ENCODE measurements at regions not wholly inside any gene's neighbourhood (a gene's known extent, or its start where the extent isn't known, plus 50 kb on each side); places are given as distances from the start of the nearest gene placed in this dataset.

DNA sequence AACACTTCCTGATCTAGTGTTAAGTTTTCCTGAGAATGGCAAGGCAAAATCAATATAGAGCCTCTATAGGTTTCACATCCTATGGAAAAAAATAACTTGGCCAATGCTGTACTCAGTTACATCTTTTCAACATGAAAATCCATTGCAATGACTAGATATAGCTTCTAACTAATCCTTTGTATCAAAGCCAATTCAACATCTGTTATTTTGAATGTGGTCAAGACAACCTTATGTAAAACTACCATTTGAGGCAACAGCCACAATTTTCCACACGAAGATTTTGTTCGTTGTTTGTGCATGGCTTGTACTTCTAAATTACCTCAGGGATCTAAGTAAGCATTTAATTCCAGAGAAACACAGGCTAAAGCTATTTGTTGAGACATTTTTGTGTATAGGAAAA, 637.8 kb upstream of the EYS start:
- CTCF ChIA-PET: no interaction called here
- no peaks in the 10 kb centered on the region for H3K9me3 ChIP-seq (ENCODE audit: control insufficient read depth, insufficient read depth, low read depth, low read length)
- H3K4me3 ChIP-seq (ENCODE audit: low read depth, low read length): no peak overlapping the region
- H3K4me1 ChIP-seq (ENCODE audit: control insufficient read depth, insufficient read depth, low read length): no peaks in the 10 kb centered on the region
- no peaks in the 10 kb centered on the region for H3K36me3 ChIP-seq (ENCODE audit: control insufficient read depth in 2 of 2, insufficient read depth in 1 of 2, low read length in 2 of 2)
- no peak for TF ChIP-seq ZNF202 (tag by site-specific recombination; IDR thresholded peaks at IDR 0.05; ENCODE audit: borderline replicate concordance)
- TF ChIP-seq ZNF362 (tag by site-specific recombination; IDR thresholded peaks at IDR 0.05): no peak
- TF ChIP-seq, protein P1, sequence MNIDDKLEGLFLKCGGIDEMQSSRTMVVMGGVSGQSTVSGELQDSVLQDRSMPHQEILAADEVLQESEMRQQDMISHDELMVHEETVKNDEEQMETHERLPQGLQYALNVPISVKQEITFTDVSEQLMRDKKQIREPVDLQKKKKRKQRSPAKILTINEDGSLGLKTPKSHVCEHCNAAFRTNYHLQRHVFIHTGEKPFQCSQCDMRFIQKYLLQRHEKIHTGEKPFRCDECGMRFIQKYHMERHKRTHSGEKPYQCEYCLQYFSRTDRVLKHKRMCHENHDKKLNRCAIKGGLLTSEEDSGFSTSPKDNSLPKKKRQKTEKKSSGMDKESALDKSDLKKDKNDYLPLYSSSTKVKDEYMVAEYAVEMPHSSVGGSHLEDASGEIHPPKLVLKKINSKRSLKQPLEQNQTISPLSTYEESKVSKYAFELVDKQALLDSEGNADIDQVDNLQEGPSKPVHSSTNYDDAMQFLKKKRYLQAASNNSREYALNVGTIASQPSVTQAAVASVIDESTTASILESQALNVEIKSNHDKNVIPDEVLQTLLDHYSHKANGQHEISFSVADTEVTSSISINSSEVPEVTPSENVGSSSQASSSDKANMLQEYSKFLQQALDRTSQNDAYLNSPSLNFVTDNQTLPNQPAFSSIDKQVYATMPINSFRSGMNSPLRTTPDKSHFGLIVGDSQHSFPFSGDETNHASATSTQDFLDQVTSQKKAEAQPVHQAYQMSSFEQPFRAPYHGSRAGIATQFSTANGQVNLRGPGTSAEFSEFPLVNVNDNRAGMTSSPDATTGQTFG (tag by site-specific recombination; IDR thresholded peaks at IDR 0.05; ENCODE audit: borderline replicate concordance): no peak
- POLR2A ChIA-PET: no interaction called here
- H3K27ac ChIP-seq (ENCODE audit: extremely low read depth, low read depth, low read length): no peak overlapping the region

- ChIA-PET CTCF (no interaction called here), POLR2A (no interaction called here)
- H3K9me3 ChIP-seq (ENCODE audit: control insufficient read depth, insufficient read depth, low read depth, low read length): no peaks in the 10 kb centered on the region
- no peak for TF ChIP-seq WT1 (tag by site-specific recombination; IDR thresholded peaks at IDR 0.05)
- no peak for TF ChIP-seq ZNF302 (tag by site-specific recombination; IDR thresholded peaks at IDR 0.05; ENCODE audit: low read depth)
- TF ChIP-seq, protein P2, sequence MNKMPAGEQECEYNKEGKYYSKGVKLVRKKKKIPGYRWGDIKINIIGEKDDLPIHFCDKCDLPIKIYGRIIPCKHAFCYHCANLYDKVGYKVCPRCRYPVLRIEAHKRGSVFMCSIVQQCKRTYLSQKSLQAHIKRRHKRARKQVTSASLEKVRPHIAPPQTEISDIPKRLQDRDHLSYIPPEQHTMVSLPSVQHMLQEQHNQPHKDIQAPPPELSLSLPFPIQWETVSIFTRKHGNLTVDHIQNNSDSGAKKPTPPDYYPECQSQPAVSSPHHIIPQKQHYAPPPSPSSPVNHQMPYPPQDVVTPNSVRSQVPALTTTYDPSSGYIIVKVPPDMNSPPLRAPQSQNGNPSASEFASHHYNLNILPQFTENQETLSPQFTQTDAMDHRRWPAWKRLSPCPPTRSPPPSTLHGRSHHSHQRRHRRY (tag by site-specific recombination; IDR thresholded peaks at IDR 0.05): no peak
- TF ChIP-seq ZNF423 (tag by site-specific recombination; IDR thresholded peaks at IDR 0.05): no peak
- no peak for TF ChIP-seq PRDM1 (tag by site-specific recombination; IDR thresholded peaks at IDR 0.05)
- TF ChIP-seq, protein P3, sequence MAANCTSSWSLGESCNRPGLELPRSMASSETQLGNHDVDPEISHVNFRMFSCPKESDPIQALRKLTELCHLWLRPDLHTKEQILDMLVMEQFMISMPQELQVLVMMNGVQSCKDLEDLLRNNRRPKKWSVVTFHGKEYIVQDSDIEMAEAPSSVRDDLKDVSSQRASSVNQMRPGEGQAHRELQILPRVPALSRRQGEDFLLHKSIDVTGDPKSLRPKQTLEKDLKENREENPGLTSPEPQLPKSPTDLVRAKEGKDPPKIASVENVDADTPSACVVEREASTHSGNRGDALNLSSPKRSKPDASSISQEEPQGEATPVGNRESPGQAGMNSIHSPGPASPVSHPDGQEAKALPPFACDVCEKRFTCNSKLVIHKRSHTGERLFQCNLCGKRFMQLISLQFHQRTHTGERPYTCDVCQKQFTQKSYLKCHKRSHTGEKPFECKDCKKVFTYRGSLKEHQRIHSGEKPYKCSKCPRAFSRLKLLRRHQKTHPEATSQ (tag by site-specific recombination; IDR thresholded peaks at IDR 0.05): no peak
- no peak for TF ChIP-seq TRIM28 (IDR thresholded peaks at IDR 0.05; ENCODE audit: borderline replicate concordance, low read length)
- no peak for TF ChIP-seq ZNF274 (IDR thresholded peaks at IDR 0.05; ENCODE audit: low read length)
- TF ChIP-seq ZNF274 (tag by site-specific recombination; IDR thresholded peaks at IDR 0.05; ENCODE audit: borderline replicate concordance): no peak
- no peak for TF ChIP-seq ZNF555 (tag by site-specific recombination; conservative IDR thresholded peaks at IDR 0.05)
- TF ChIP-seq ZNF837 (tag by site-specific recombination; IDR thresholded peaks at IDR 0.05): no peak
- no peak for TF ChIP-seq ZNF626 (tag by site-specific recombination; IDR thresholded peaks at IDR 0.05)
- TF ChIP-seq ZNF670 (tag by site-specific recombination; IDR thresholded peaks at IDR 0.05; ENCODE audit: low read depth): no peak
- no peak for TF ChIP-seq ZNF239 (tag by site-specific recombination; IDR thresholded peaks at IDR 0.05)
- no peaks in the 10 kb centered on the region for H3K36me3 ChIP-seq (ENCODE audit: control insufficient read depth in 2 of 2, insufficient read depth in 1 of 2, low read length in 2 of 2)
- H3K4me3 ChIP-seq (ENCODE audit: low read depth, low read length): no peak overlapping the region
- H3K4me1 ChIP-seq (ENCODE audit: control insufficient read depth, insufficient read depth, low read length): no peaks in the 10 kb centered on the region
- no peak overlapping the region for H3K27ac ChIP-seq (ENCODE audit: extremely low read depth, low read depth, low read length)
These were observed 633.7 kb upstream of the EYS start for GRCh38 chr6:66340736-66341135.

DNA sequence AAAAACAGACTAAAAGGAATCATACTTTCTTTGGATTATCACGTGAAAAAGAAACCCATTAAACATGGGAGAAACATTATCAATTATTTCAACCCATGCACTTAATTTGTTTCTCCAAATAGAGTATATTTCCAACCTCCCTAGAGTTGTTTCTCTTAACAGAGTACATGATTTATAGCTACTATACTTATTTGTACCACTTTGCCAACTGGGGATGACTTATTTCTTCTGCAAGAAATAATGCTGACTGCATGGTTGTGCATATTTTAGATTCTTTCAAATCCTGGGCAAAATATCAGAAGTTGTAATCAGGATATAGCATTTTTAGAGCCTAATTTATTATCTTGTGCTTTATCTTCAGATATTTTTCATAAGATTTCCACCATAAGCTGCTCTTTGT, 629.1 kb upstream of the EYS start:
- CTCF ChIA-PET: interaction anchor here (0.5 kb wide), 1 partner anchor 10 kb away, joined by 3 read pairs; no protein-coding TSS in a partner anchor
- H3K9me3 ChIP-seq (ENCODE audit: control insufficient read depth, insufficient read depth, low read depth, low read length): no peaks in the 10 kb centered on the region
- POLR2A ChIA-PET: no interaction called here
- H3K4me3 ChIP-seq (ENCODE audit: low read depth, low read length): no peak overlapping the region
- no peak overlapping the region for H3K27ac ChIP-seq (ENCODE audit: extremely low read depth, low read depth, low read length)
- no peaks in the 10 kb centered on the region for H3K4me1 ChIP-seq (ENCODE audit: control insufficient read depth, insufficient read depth, low read length)
- H3K36me3 ChIP-seq (ENCODE audit: control insufficient read depth in 2 of 2, insufficient read depth in 1 of 2, low read length in 2 of 2): no peaks in the 10 kb centered on the region
- no peak for TF ChIP-seq ZNF174 (tag by site-specific recombination; IDR thresholded peaks at IDR 0.05)
- TF ChIP-seq CTCF (tag by site-specific recombination; IDR thresholded peaks at IDR 0.05): no peak
- TF ChIP-seq, protein P4, sequence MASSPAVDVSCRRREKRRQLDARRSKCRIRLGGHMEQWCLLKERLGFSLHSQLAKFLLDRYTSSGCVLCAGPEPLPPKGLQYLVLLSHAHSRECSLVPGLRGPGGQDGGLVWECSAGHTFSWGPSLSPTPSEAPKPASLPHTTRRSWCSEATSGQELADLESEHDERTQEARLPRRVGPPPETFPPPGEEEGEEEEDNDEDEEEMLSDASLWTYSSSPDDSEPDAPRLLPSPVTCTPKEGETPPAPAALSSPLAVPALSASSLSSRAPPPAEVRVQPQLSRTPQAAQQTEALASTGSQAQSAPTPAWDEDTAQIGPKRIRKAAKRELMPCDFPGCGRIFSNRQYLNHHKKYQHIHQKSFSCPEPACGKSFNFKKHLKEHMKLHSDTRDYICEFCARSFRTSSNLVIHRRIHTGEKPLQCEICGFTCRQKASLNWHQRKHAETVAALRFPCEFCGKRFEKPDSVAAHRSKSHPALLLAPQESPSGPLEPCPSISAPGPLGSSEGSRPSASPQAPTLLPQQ (tag by site-specific recombination; IDR thresholded peaks at IDR 0.05): no peak
- no peak for TF ChIP-seq ZNF76 (tag by site-specific recombination; IDR thresholded peaks at IDR 0.05; ENCODE audit: borderline replicate concordance, low read depth)
- TF ChIP-seq ZNF214 (tag by site-specific recombination; IDR thresholded peaks at IDR 0.05; ENCODE audit: borderline replicate concordance): no peak

Data from HEK293 (cell line).